Endothelial cell of umbilical vein (primary cell): ENCODE measurements at regions not wholly inside any gene's neighbourhood (a gene's known extent, or its start where the extent isn't known, plus 50 kb on each side); places are given as distances from the start of the nearest gene placed in this dataset.

Experiments used
- BruUV-seq: library from RNA; stranded (reverse); fragments of 400-500 nt; replicated peaks from 2 replicates; lab custom pipeline; 2021; lab: Mats Ljungman, UMichigan
- CTCF ChIA-PET: fragments of 300-600, 350-600 bp; sonication (Branson Sonifier 250); formaldehyde crosslinking; loops from one replicate; lab custom pipeline; 2021; ENCODE audit warnings: antibody characterized with exemption, inconsistent platforms; lab: Charles Lee
- POLR2A ChIA-PET: fragments of 300-600, 350-600 bp; sonication (Branson Sonifier 250); formaldehyde crosslinking; loops from one replicate; lab custom pipeline; 2021; ENCODE audit warnings: antibody characterized with exemption, inconsistent platforms; lab: Charles Lee
- DNase-seq: peaks from one replicate; pipeline ENCODE4 v3.0.0-alpha.2; 2011; ENCODE audit warnings: low read depth, low spot score
- FAIRE-seq: peaks from 2 replicates; lab custom pipeline; 2011; peaks lifted over from hg19 to GRCh38; lab: Jason Lieb, UNC
- H2AFZ ChIP-seq: 2 replicates; pipeline ENCODE4 v1.6.0; 2012; ENCODE audit warnings: low read depth, low read length, control low read depth, inconsistent platforms
- H3K27ac ChIP-seq: 2 replicates; pipeline ENCODE4 v1.5.1; 2011; ENCODE audit warnings: low read depth, mild to moderate bottlenecking, control low read depth, low read length, moderate library complexity; ENCODE audit not compliant: insufficient read depth
- H3K27me3 ChIP-seq, 2 experiments: 2 replicates each; pipeline versions ENCODE4 v1.6.0 to v1.6.1; 2011; ENCODE audit warnings: low read length in 2 of 2, mixed read lengths in 1 of 2; ENCODE audit not compliant: control insufficient read depth in 2 of 2, insufficient read depth in 2 of 2
- H3K36me3 ChIP-seq, 2 experiments: 2 replicates in 1 of 2; 3 replicates in 1 of 2; pipeline ENCODE4 v1.5.1; 2011; ENCODE audit warnings: low read length in 2 of 2, mild to moderate bottlenecking in 1 of 2, moderate library complexity in 1 of 2; ENCODE audit not compliant: control insufficient read depth in 2 of 2, insufficient read depth in 2 of 2; ENCODE audit errors: extremely low read depth in 1 of 2
- H3K4me1 ChIP-seq: 3 replicates; pipeline ENCODE4 v1.5.1; 2011; ENCODE audit warnings: mild to moderate bottlenecking, low read length; ENCODE audit not compliant: control insufficient read depth, insufficient read depth; ENCODE audit errors: extremely low read depth
- H3K4me2 ChIP-seq: 2 replicates; pipeline ENCODE4 v1.6.1; 2011; ENCODE audit warnings: low read length, control low read depth, mixed read lengths; ENCODE audit not compliant: insufficient read depth
- H3K4me3 ChIP-seq, 3 experiments: fragments of 200-600 bp in 1 of 3; sonication (generic), shearing (Covaris generic) in 1 of 3; replicated peaks in 1 of 3; 2 replicates each; pipeline ENCODE4 v1.5.1; 2011 to 2016; ENCODE audit warnings: control low read depth in 3 of 3, low read length in 3 of 3, mild to moderate bottlenecking in 2 of 3, inconsistent platforms in 1 of 3, low read depth in 1 of 3, moderate library complexity in 1 of 3; ENCODE audit not compliant: insufficient read depth in 1 of 3
- H3K79me2 ChIP-seq: 2 replicates; pipeline ENCODE4 v1.6.0; 2012; ENCODE audit warnings: low read length, inconsistent platforms; ENCODE audit not compliant: control insufficient read depth, insufficient read depth
- H3K9ac ChIP-seq: replicated peaks from 2 replicates; pipeline ENCODE3; 2011; ENCODE audit warnings: low read length, control low read depth; ENCODE audit not compliant: insufficient read depth; ENCODE audit errors: extremely low read depth
- H3K9me1 ChIP-seq: replicated peaks from 3 replicates; pipeline ENCODE4 v1.6.0; 2011; ENCODE audit warnings: mild to moderate bottlenecking, low read length; ENCODE audit not compliant: control insufficient read depth, insufficient read depth; ENCODE audit errors: extremely low read depth
- H3K9me3 ChIP-seq: replicated peaks from 2 replicates; pipeline ENCODE4 v1.5.1; 2012; ENCODE audit warnings: low read length, inconsistent platforms; ENCODE audit not compliant: control insufficient read depth, insufficient read depth
- H4K20me1 ChIP-seq: replicated peaks from 2 replicates; pipeline ENCODE3; 2011; ENCODE audit warnings: mild to moderate bottlenecking, low read length; ENCODE audit not compliant: control insufficient read depth, insufficient read depth; ENCODE audit errors: extremely low read depth
- CTCF ChIP-seq, 2 donors: IDR thresholded peaks; 1 replicate in 1 of 2; 2 replicates in 1 of 2; pipeline ENCODE4 v1.5.1; 2011; ENCODE audit warnings: low read length in 2 of 2, mild to moderate bottlenecking in 2 of 2, moderate library complexity in 2 of 2, control low read depth in 1 of 2, inconsistent platforms in 1 of 2, low read depth in 1 of 2; ENCODE audit not compliant: insufficient read depth in 1 of 2; ENCODE audit errors: extremely low read depth in 1 of 2
- EZH2 ChIP-seq: IDR thresholded peaks from 2 replicates; pipeline ENCODE4 v1.6.1; 2012; ENCODE audit warnings: borderline replicate concordance, low read depth, mild to moderate bottlenecking, moderate library complexity, low read length, inconsistent platforms; ENCODE audit not compliant: severe bottlenecking
- FOS ChIP-seq: IDR thresholded peaks from 2 replicates; pipeline ENCODE4 v1.6.1; 2011; ENCODE audit warnings: mild to moderate bottlenecking, low read length, moderate library complexity, borderline replicate concordance; ENCODE audit not compliant: insufficient read depth
- GATA2 ChIP-seq: IDR thresholded peaks from 2 replicates; pipeline ENCODE4 v1.7.0; 2011; ENCODE audit warnings: low read depth, mild to moderate bottlenecking, moderate library complexity, mixed read lengths, low read length; ENCODE audit not compliant: insufficient read length, insufficient read depth
- JUN ChIP-seq: IDR thresholded peaks from 2 replicates; pipeline ENCODE4 v1.6.1; 2011; ENCODE audit warnings: borderline replicate concordance, low read depth; ENCODE audit not compliant: insufficient read length, insufficient read depth
- MYC ChIP-seq: IDR thresholded peaks from one replicate; pipeline ENCODE4 v1.6.1; 2011; ENCODE audit warnings: mild to moderate bottlenecking, low read depth, low read length
- POLR2A ChIP-seq: IDR thresholded peaks from 2 replicates; pipeline ENCODE4 v1.6.1; 2012; ENCODE audit warnings: low read depth, mild to moderate bottlenecking, control low read depth, low read length
- POLR2AphosphoS5 ChIP-seq: IDR thresholded peaks from 2 replicates; pipeline ENCODE4 v1.6.1; 2012; ENCODE audit warnings: low read depth, mild to moderate bottlenecking, control low read depth, low read length, moderate library complexity; ENCODE audit not compliant: insufficient read depth
- dilution Hi-C: fragments of 300-500 bp; cut with MboI; formaldehyde crosslinking; loops from one replicate; pipeline ENCODE4 v1.15.0; 2019; ENCODE audit warnings: low sequenced_read_pairs; ENCODE audit not compliant: extremely low pct_ligation_motif_present
- intact Hi-C: fragments of 100-400 bp; cut with micrococcal nuclease; formaldehyde crosslinking; loops from one replicate; pipeline ENCODE4 v1.10.0; 2022
- TF ChIP-seq, protein P1 (sequence below): IDR thresholded peaks from 2 replicates; pipeline ENCODE4 v1.6.1; 2011; ENCODE audit not compliant: insufficient read depth, insufficient read length

DNA sequence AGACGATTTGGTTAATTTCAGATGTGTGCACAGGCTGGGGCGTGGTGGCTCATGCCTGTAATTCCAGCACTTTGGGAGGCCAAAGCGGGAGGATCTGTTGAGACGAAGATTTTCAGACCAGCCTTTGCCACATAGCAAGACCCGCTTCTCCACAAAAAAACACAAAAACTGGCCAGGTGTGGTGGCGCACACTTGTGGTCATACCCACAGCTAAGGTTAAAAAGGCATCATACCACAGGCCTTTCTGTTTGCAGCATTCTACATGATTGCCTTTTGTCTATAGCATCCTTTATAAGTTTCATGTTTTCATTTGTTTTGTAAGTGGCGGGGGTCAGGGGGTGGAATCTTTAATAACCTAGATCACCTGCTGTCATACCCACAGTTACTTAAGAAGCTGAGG, 239.9 kb upstream of the NOX3 start:
- BruUV-seq = no TSS peak
- dilution Hi-C loops (no loop called here), intact Hi-C loops (no loop called here)
- Histone ChIP-seq H3K79me2 (no peaks in the 10 kb centered on the region), H3K27ac (no peak overlapping the region), H4K20me1 (no peaks in the 10 kb centered on the region), H3K9me3 (no peaks in the 10 kb centered on the region), H3K4me1 (no peaks in the 10 kb centered on the region), H3K4me2 (no peak overlapping the region), H3K4me3 (no peak overlapping the region), H3K9ac (no peak overlapping the region), H3K9me1 (no peaks in the 10 kb centered on the region), H2AFZ (no peak overlapping the region), H3K36me3 (no peaks in the 10 kb centered on the region), H3K27me3 (no peaks in the 10 kb centered on the region)
- CTCF ChIA-PET = interaction anchor here (0.8 kb wide), 1 partner anchor 9 kb away, joined by 3 read pairs; no protein-coding TSS in a partner anchor
- TF ChIP-seq JUN = no peak
- POLR2A ChIA-PET = no interaction called here
- no peak for FAIRE-seq
- no peak for DNase-seq

- Histone ChIP-seq H4K20me1 (no peaks in the 10 kb centered on the region), H3K27me3 (no peaks in the 10 kb centered on the region), H3K4me2 (no peak overlapping the region), H3K27ac (no peak overlapping the region), H3K4me1 (no peaks in the 10 kb centered on the region), H3K79me2 (no peaks in the 10 kb centered on the region), H3K9ac (no peak overlapping the region), H3K9me3 (no peaks in the 10 kb centered on the region), H3K4me3 (no peak overlapping the region), H3K9me1 (no peaks in the 10 kb centered on the region), H2AFZ (no peak overlapping the region), H3K36me3 (no peaks in the 10 kb centered on the region)
- intact Hi-C loops = no loop called here
- POLR2A ChIA-PET = no interaction called here
- dilution Hi-C loops = no loop called here
- CTCF ChIA-PET = no interaction called here
- FAIRE-seq (no peak), DNase-seq (no peak)
- BruUV-seq = no TSS peak
- TF ChIP-seq EZH2 (no peak), FOS (no peak), POLR2AphosphoS5 (no peak), GATA2 (no peak), JUN (no peak), POLR2A (no peak), MYC (no peak), CTCF (IDR thresholded peaks at IDR 0.05; ENCODE audit: extremely low read depth in 1 of 2, insufficient read depth in 1 of 2, low read depth in 1 of 2, low read length in 2 of 2) (no peak)
- TF ChIP-seq, protein P1, sequence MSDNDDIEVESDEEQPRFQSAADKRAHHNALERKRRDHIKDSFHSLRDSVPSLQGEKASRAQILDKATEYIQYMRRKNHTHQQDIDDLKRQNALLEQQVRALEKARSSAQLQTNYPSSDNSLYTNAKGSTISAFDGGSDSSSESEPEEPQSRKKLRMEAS = no peak
Measured at GRCh38 chr6:155694419-155694790, 238.8 kb upstream of the NOX3 start.
